PC-3 (cell line): ENCODE measurements at regions not wholly inside any gene's neighbourhood (a gene's known extent, or its start where the extent isn't known, plus 50 kb on each side); places are given as distances from the start of the nearest gene placed in this dataset.

Experiments used
- EZH2 ChIP-seq: fragments of 300-600 bp; sonication (generic); IDR thresholded peaks from one replicate; pipeline ENCODE4 v1.6.1; 2017; ENCODE audit warnings: antibody characterized with exemption, mild to moderate bottlenecking, low read length; ENCODE audit not compliant: unreplicated experiment
- TF ChIP-seq, protein P1 (sequence below): fragments of 300-600 bp; sonication (generic); conservative IDR thresholded peaks from 2 replicates; pipeline ENCODE4 v1.5.1; 2017; ENCODE audit warnings: antibody characterized with exemption, low read depth, mild to moderate bottlenecking, low read length

DNA sequence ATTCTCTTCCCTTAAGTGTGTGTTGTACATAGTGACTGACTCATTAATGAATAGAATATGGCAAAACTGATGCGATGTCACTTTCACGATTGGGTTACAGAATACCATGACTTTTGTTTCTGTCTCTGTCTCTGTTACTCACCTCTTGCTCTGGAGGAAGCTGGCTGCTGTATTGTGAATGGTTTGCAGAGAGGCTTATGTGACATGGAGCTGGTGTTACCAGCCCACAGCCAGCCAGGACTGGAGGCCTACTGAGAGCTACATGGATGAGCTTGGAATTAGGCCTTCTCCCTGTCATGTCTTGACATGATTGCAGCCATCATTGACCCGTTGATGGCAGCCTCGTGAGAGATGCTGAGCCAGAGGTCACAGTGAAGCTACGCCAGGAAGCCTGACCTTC is 161.9 kb downstream of the TAF11L14 start:
- TF ChIP-seq, protein P1, sequence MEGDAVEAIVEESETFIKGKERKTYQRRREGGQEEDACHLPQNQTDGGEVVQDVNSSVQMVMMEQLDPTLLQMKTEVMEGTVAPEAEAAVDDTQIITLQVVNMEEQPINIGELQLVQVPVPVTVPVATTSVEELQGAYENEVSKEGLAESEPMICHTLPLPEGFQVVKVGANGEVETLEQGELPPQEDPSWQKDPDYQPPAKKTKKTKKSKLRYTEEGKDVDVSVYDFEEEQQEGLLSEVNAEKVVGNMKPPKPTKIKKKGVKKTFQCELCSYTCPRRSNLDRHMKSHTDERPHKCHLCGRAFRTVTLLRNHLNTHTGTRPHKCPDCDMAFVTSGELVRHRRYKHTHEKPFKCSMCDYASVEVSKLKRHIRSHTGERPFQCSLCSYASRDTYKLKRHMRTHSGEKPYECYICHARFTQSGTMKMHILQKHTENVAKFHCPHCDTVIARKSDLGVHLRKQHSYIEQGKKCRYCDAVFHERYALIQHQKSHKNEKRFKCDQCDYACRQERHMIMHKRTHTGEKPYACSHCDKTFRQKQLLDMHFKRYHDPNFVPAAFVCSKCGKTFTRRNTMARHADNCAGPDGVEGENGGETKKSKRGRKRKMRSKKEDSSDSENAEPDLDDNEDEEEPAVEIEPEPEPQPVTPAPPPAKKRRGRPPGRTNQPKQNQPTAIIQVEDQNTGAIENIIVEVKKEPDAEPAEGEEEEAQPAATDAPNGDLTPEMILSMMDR = no peak
- no peak for TF ChIP-seq EZH2
